ENCODE measurements at regions not wholly inside any gene's neighbourhood (a gene's known extent, or its start where the extent isn't known, plus 50 kb on each side); places are given as distances from the start of the nearest gene placed in this dataset.

- TF ChIP-seq CTCF (conservative IDR thresholded peaks at IDR 0.05; ENCODE audit: low read length) = no peak
- no peak for TF ChIP-seq EZH2phosphoT487 (IDR thresholded peaks at IDR 0.05; ENCODE audit: borderline replicate concordance)
These were observed 78.3 kb upstream of the NRP1 start for GRCh38 chr10:33412653-33413361.
